NT2/D1 (cell line): ENCODE measurements at regions not wholly inside any gene's neighbourhood (a gene's known extent, or its start where the extent isn't known, plus 50 kb on each side); places are given as distances from the start of the nearest gene placed in this dataset.

Experiments used
- DNase-seq: peaks from one replicate; pipeline ENCODE4 v3.0.0-alpha.2; 2011; ENCODE audit warnings: low read depth, low spot score
- H3K27me3 ChIP-seq: 2 replicates; pipeline ENCODE4 v1.6.0; 2011; ENCODE audit warnings: mild to moderate bottlenecking; ENCODE audit not compliant: insufficient read length, insufficient read depth
- H3K36me3 ChIP-seq: 2 replicates; pipeline ENCODE4 v1.6.1; 2011; ENCODE audit warnings: mild to moderate bottlenecking, low read length, mixed read lengths; ENCODE audit not compliant: insufficient read depth, insufficient read length
- H3K4me1 ChIP-seq: 2 replicates; pipeline ENCODE4 v1.5.1; 2011; ENCODE audit not compliant: insufficient read depth, insufficient read length
- H3K4me3 ChIP-seq: 2 replicates; pipeline ENCODE4 v1.5.1; 2011; ENCODE audit warnings: low read depth; ENCODE audit not compliant: insufficient read length
- H3K9ac ChIP-seq: 2 replicates; pipeline ENCODE4 v1.6.0; 2011; ENCODE audit warnings: low read depth; ENCODE audit not compliant: insufficient read length
- H3K9me3 ChIP-seq: 2 replicates; pipeline ENCODE4 v1.5.1; 2011; ENCODE audit warnings: mild to moderate bottlenecking, low read length; ENCODE audit not compliant: insufficient read depth
- SUZ12 ChIP-seq: IDR thresholded peaks from 2 replicates; pipeline ENCODE4 v1.6.1; 2011; ENCODE audit not compliant: insufficient read length, insufficient read depth; ENCODE audit errors: extremely low read depth
- YY1 ChIP-seq: IDR thresholded peaks from 2 replicates; pipeline ENCODE4 v1.6.1; 2011; ENCODE audit not compliant: insufficient read length, insufficient read depth
- ZNF274 ChIP-seq: IDR thresholded peaks from 2 replicates; pipeline ENCODE4 v1.6.1; 2011; ENCODE audit warnings: mild to moderate bottlenecking, low read depth, low read length

DNA sequence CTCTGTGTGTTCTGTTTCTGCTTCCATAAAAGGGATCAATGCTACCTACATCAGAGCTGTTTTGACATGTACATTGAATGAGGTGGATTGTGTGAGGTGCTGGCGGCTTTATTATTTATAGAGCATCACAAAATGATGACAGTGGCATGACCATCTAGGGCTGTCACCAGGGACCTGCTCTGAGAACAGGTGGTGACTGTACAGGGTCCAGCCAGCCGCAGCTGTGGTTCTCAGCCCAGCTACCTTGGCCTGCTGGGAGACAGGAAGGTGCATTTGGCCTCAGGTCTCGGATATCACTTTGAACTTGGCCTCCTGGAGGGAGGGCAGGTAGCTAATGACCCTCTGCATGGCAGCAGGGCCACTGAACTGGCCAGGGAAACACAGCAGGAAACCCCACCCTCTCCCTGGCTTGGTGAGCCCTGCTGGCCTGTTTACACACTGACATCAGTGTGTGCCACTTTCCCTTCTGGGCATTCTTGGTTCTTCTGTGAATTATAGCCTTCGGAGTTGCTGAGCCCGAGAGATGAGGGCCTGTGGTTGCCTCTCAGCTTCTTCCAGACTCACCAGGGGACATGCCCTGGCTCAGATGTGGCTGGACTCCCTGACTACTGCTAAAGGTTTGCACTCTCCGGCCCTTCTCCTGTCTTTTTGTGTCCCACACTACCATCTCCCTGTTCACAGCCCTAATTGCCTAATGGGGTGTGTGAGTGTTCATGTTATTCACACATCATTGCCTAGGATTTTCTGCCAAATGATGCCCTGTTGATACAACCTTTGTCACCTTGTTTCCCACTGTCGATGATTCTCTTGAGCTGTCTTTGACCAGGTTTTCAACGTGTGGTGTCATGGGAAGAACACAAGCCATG lies 109.2 kb upstream of the RAB12 start:
- H3K9me3 ChIP-seq, result no peaks in the 10 kb centered on the region
- no peak for TF ChIP-seq SUZ12
- no peak for TF ChIP-seq ZNF274
- no peak for TF ChIP-seq YY1
- no peak for DNase-seq
- no peak overlapping the region for H3K4me3 ChIP-seq
- no peak overlapping the region for H3K9ac ChIP-seq
- H3K36me3 ChIP-seq, result no peaks in the 10 kb centered on the region
- H3K4me1 ChIP-seq, result peaks cover 3% of the 10 kb centered on the region
- no peaks in the 10 kb centered on the region for H3K27me3 ChIP-seq

DNA sequence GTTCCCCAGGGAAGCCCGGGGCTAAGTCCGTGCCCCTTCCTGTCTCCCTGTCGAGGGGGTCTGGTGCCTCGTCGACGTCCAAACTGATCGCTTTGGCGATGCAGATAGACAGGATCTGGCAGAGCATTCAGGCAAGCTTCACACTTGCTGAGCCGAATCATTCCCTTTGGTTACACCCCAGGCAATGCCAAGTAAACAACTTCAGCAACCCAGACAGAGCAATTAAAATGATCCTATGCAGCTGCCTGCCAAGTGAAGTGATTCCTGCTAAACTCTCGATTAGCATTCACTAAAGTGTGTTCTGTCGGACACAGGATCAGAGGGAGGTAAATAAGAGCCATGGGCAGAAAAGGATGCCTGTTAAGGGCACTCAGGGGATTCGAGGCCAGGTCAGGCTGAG lies 108.2 kb upstream of the RAB12 start:
- no peak overlapping the region for H3K9ac ChIP-seq
- no peak for DNase-seq
- H3K27me3 ChIP-seq, result no peaks in the 10 kb centered on the region
- H3K4me3 ChIP-seq, result no peak overlapping the region
- H3K36me3 ChIP-seq, result no peaks in the 10 kb centered on the region
- no peaks in the 10 kb centered on the region for H3K9me3 ChIP-seq
- TF ChIP-seq YY1, result no peak
- no peak for TF ChIP-seq SUZ12
- TF ChIP-seq ZNF274, result no peak
- peaks cover 3% of the 10 kb centered on the region for H3K4me1 ChIP-seq

DNA sequence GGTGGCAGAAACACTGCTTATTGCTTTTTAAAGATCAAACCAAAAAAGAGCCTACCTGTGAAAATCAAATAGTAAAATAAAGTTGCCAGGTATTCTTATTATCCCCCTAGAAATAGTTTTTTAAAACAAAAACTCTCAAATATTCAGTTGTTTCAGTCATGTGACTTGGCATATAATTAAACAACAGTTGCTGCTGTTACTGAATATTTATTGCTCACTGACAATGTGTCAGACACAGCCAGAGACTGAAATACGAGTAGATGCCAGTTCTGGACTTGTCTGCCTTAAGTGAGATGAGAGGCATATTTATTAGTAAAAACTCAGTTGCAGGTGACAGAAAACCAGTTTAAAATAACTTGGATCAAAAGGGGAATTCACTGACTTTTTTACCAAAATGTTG lies 106.0 kb upstream of the RAB12 start:
- no peak for TF ChIP-seq ZNF274
- no peak for TF ChIP-seq YY1
- Histone ChIP-seq H3K9ac (no peak overlapping the region), H3K4me1 (peaks cover 3% of the 10 kb centered on the region), H3K4me3 (no peak overlapping the region), H3K27me3 (no peaks in the 10 kb centered on the region), H3K36me3 (no peaks in the 10 kb centered on the region), H3K9me3 (no peaks in the 10 kb centered on the region)
- no peak for DNase-seq

DNA sequence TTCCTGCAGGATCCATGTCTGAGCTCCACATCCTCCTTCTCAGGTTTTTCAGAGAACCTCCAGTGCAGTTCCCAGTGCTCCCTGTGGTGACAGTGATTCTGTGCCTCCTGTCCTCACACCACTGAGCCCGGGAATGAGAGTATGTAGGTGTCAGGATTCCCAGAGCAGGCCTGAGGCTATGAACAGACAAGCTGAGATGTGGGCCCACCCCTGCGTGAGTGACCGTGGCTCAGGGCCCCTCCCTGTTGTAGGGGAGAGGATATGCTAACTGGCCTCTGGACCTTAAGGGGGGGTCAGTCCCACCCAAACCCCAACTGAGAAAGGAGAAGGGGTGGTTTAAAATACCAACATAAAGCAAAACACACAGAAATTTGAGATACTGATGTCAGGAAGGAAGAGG lies 104.8 kb upstream of the RAB12 start:
- Histone ChIP-seq H3K4me3 (no peak overlapping the region), H3K4me1 (peaks cover 3% of the 10 kb centered on the region)
- no peak for DNase-seq

DNA sequence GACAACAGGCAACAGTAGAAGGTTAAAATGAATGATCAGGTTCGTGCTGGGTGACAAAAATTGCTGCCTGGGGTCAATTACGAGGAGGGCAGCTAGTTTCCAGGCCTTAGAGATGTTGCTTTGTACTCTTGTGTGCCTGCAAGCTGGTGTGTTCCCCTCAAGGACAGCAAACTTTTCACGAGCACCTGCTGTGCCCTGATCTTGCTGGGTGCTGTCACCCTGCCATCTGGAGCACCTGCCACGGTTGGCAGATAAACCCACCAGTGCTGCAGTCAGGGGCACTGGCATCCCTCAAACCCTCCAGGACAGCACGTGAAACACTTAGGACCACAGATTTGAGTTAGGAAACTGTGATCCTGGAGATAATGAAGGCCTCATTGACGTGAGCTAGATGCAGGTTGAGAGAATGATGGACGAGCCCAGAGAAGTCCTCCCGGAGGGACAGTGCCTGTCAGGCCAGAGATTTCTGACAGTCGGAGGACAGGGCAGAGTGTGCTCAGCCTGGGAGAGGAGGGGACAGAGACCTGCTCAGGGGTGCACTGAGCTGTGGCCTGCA lies 104.3 kb upstream of the RAB12 start:
- Histone ChIP-seq H3K27me3 (no peaks in the 10 kb centered on the region), H3K4me1 (peaks cover 1% of the 10 kb centered on the region), H3K9me3 (no peaks in the 10 kb centered on the region), H3K36me3 (no peaks in the 10 kb centered on the region), H3K9ac (no peak overlapping the region), H3K4me3 (no peak overlapping the region)
- no peak for TF ChIP-seq ZNF274
- no peak for TF ChIP-seq YY1
- no peak for TF ChIP-seq SUZ12
- DNase-seq, result no peak

More for the DNA sequence above, 104.8 kb upstream of the RAB12 start:
- Histone ChIP-seq H3K9me3 (no peaks in the 10 kb centered on the region), H3K27me3 (no peaks in the 10 kb centered on the region), H3K36me3 (no peaks in the 10 kb centered on the region), H3K9ac (no peak overlapping the region)
- no peak for TF ChIP-seq YY1
- no peak for TF ChIP-seq SUZ12
- TF ChIP-seq ZNF274, result no peak

DNA sequence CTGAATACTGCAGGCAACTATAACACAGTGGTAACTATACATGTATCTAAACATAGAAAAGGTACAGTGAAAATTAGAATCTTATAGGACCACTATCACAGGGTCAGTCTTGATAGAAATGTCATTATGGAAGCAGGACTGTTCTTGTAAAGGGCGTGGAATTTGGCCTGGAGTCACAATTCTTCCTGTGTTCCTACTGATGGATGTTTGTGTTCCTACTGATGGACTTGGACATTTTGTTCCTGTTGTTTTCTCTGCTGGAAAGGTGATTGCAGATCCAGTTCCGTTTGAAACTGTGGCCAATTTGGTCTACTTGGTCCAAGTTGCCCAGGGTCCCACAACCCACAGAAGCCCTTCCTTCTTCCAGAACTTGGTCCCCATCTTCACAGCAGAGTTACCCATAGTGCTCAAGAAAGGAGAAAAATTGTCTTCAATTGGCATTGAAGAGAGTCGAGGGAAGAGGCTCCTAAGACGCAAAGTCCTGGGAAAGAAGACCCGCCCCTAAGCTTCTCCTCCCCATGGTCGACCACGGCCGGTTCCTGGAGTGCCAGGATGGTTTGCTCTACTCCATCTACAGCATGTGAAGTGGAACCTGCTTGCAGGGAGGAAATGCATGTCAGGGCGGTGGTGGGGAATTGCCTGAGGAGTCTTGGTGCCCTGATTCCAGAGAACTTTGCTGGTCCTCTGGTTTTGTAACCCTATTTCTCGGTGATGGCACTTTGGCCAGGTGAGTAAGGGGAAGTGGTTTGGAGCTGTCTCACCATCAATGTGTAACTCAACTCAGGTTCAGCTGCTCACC lies 102.8 kb upstream of the RAB12 start:
- Histone ChIP-seq H3K36me3 (no peaks in the 10 kb centered on the region), H3K9me3 (no peaks in the 10 kb centered on the region), H3K9ac (no peak overlapping the region), H3K4me1 (no peaks in the 10 kb centered on the region), H3K27me3 (no peaks in the 10 kb centered on the region), H3K4me3 (no peak overlapping the region)
- no peak for DNase-seq
- TF ChIP-seq YY1, result no peak
- no peak for TF ChIP-seq ZNF274
- TF ChIP-seq SUZ12, result no peak

DNA sequence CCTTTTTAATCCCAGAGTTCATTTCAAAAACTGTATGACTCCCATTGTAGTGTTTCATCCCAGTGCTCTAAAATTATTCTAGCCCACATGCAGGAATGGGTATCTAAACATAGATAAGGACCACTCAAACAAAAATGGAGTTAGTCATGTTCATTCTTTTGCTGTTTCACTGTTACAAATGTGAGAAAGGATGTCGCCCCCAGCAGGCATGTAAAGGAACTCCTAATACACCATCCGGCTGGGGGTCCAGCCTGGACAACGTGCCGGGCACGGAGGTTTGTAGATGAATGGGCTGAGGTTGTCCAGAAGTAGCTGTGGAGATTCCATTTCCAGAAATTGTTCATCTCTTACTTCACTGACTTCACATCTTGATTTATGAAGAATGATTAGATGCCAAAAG lies 101.9 kb upstream of the RAB12 start:
- no peaks in the 10 kb centered on the region for H3K9me3 ChIP-seq
- no peaks in the 10 kb centered on the region for H3K27me3 ChIP-seq
- no peaks in the 10 kb centered on the region for H3K36me3 ChIP-seq
- no peak overlapping the region for H3K9ac ChIP-seq
- no peak for DNase-seq
- H3K4me3 ChIP-seq, result no peak overlapping the region
- H3K4me1 ChIP-seq, result no peaks in the 10 kb centered on the region
- TF ChIP-seq YY1, result no peak
- no peak for TF ChIP-seq SUZ12
- TF ChIP-seq ZNF274, result no peak
